H1 (cell line): ENCODE measurements at regions not wholly inside any gene's neighbourhood (a gene's known extent, or its start where the extent isn't known, plus 50 kb on each side); places are given as distances from the start of the nearest gene placed in this dataset.

Source experiments
- CTCF ChIA-PET: fragments of 300-600 bp; sonication (Branson Sonifier 250); formaldehyde crosslinking; loops from one replicate; lab custom pipeline; 2021; ENCODE audit not compliant: partially characterized antibody; lab: Charles Lee
- POLR2A ChIA-PET: fragments of 300-600 bp; sonication (Branson Sonifier 250); formaldehyde crosslinking; loops from one replicate; lab custom pipeline; 2021; ENCODE audit warnings: inconsistent platforms; ENCODE audit not compliant: partially characterized antibody; lab: Charles Lee
- DNase-seq, 2 experiments: peaks; one replicate each; pipeline versions ENCODE4 v3.0.0 to v3.0.0-alpha.2; 2010 to 2022; ENCODE audit warnings: low spot score in 2 of 2, low read depth in 1 of 2, mixed read lengths in 1 of 2
- FAIRE-seq: peaks from 2 replicates; lab custom pipeline; 2011; peaks lifted over from hg19 to GRCh38; lab: Jason Lieb, UNC
- H2AFZ ChIP-seq: 2 replicates; pipeline ENCODE4 v1.8.1; 2012; ENCODE audit warnings: low read length, inconsistent platforms
- H2AK5ac ChIP-seq: 2 replicates; pipeline ENCODE4 v1.6.1; 2013; ENCODE audit warnings: low read depth, low read length
- H2BK120ac ChIP-seq: replicated peaks from 2 replicates; pipeline ENCODE3; 2013; ENCODE audit warnings: low read depth, low read length, inconsistent platforms
- H2BK12ac ChIP-seq: 2 replicates; pipeline ENCODE4 v1.6.1; 2013; ENCODE audit warnings: low read depth, low read length
- H2BK15ac ChIP-seq: 2 replicates; pipeline ENCODE4 v1.6.1; 2013; ENCODE audit warnings: low read length
- H2BK20ac ChIP-seq: 2 replicates; pipeline ENCODE4 v1.6.1; 2013; ENCODE audit warnings: low read length
- H2BK5ac ChIP-seq: 2 replicates; pipeline ENCODE4 v1.6.1; 2013; ENCODE audit warnings: low read depth, low read length
- H3K14ac ChIP-seq: 2 replicates; pipeline ENCODE4 v1.6.1; 2013; ENCODE audit warnings: inconsistent platforms; ENCODE audit not compliant: insufficient read length
- H3K18ac ChIP-seq: 2 replicates; pipeline ENCODE4 v1.6.1; 2013; ENCODE audit warnings: low read length; ENCODE audit errors: extremely low read depth
- H3K23ac ChIP-seq: 2 replicates; pipeline ENCODE4 v1.6.1; 2013; ENCODE audit warnings: inconsistent platforms; ENCODE audit not compliant: insufficient read length
- H3K23me2 ChIP-seq: 2 replicates; pipeline ENCODE4 v1.6.1; 2013; ENCODE audit warnings: low read depth, low read length
- H3K27ac ChIP-seq: 2 replicates; pipeline ENCODE4 v1.6.1; 2011; ENCODE audit warnings: low read depth, low read length, inconsistent platforms
- H3K27me3 ChIP-seq, 4 experiments: replicated peaks in 1 of 4; 1 replicate in 1 of 4; 2 replicates in 3 of 4; pipeline versions ENCODE4 v1.6.1 to v1.8.1; 2011 to 2013; ENCODE audit warnings: low read length in 3 of 4, mild to moderate bottlenecking in 3 of 4, inconsistent platforms in 2 of 4, mixed read lengths in 2 of 4, moderate library complexity in 1 of 4; ENCODE audit not compliant: control insufficient read depth in 3 of 4, insufficient read depth in 3 of 4; ENCODE audit errors: extremely low read depth in 1 of 4
- H3K36me3 ChIP-seq, 4 experiments: 2 replicates each; pipeline versions ENCODE4 v1.6.1 to v1.8.1; 2011 to 2013; ENCODE audit warnings: mild to moderate bottlenecking in 4 of 4, low read length in 3 of 4, moderate library complexity in 2 of 4, control low read depth in 1 of 4, inconsistent platforms in 1 of 4; ENCODE audit not compliant: insufficient read depth in 4 of 4, control insufficient read depth in 2 of 4
- H3K4ac ChIP-seq: replicated peaks from 2 replicates; pipeline ENCODE3; 2013; ENCODE audit warnings: low read length, low read depth, mixed read lengths, inconsistent platforms; ENCODE audit not compliant: insufficient read length
- H3K4me1 ChIP-seq, 4 experiments: replicated peaks in 1 of 4; 1 replicate in 1 of 4; 2 replicates in 3 of 4; pipeline versions ENCODE4 v1.6.1 to v1.8.1; 2011 to 2013; ENCODE audit warnings: low read length in 3 of 4, inconsistent platforms in 2 of 4, mixed read lengths in 1 of 4; ENCODE audit not compliant: insufficient read depth in 4 of 4, control insufficient read depth in 3 of 4
- H3K4me2 ChIP-seq, 2 experiments: 2 replicates each; pipeline versions ENCODE4 v1.6.1 to v1.8.1; 2011 to 2013; ENCODE audit warnings: low read depth in 2 of 2, low read length in 2 of 2, control low read depth in 1 of 2, inconsistent platforms in 1 of 2, mild to moderate bottlenecking in 1 of 2; ENCODE audit not compliant: insufficient read depth in 1 of 2
- H3K4me3 ChIP-seq, 4 experiments: fragments of 200-600, 300-600 bp in 1 of 4; sonication (generic), shearing (Covaris generic), sonication (Bioruptor Twin) in 1 of 4; 2 replicates each; pipeline versions ENCODE4 v1.5.1 to v1.8.1; 2011 to 2016; ENCODE audit warnings: low read length in 4 of 4, low read depth in 3 of 4, control low read depth in 2 of 4, inconsistent platforms in 2 of 4, mild to moderate bottlenecking in 2 of 4, mixed read lengths in 1 of 4, moderate library complexity in 1 of 4; ENCODE audit not compliant: insufficient read depth in 2 of 4; ENCODE audit errors: extremely low read depth in 1 of 4
- H3K56ac ChIP-seq: replicated peaks from 2 replicates; pipeline ENCODE3; 2013; ENCODE audit warnings: low read depth, mild to moderate bottlenecking, mixed read lengths, low read length, inconsistent platforms; ENCODE audit not compliant: insufficient read length
- H3K79me1 ChIP-seq: 2 replicates; pipeline ENCODE4 v1.6.1; 2013; ENCODE audit warnings: low read depth, low read length, control low read depth
- H3K79me2 ChIP-seq, 2 experiments: 2 replicates each; pipeline versions ENCODE4 v1.6.1 to v1.8.1; 2012 to 2013; ENCODE audit warnings: low read length in 2 of 2, mild to moderate bottlenecking in 2 of 2, inconsistent platforms in 1 of 2; ENCODE audit not compliant: insufficient read depth in 2 of 2, control insufficient read depth in 1 of 2
- H3K9ac ChIP-seq, 4 experiments: replicated peaks in 1 of 4; 1 replicate in 1 of 4; 2 replicates in 3 of 4; pipeline versions ENCODE4 v1.6.1 to v1.8.1; 2011 to 2013; ENCODE audit warnings: low read depth in 3 of 4, low read length in 3 of 4, control low read depth in 2 of 4, mild to moderate bottlenecking in 2 of 4, moderate library complexity in 2 of 4, inconsistent platforms in 1 of 4; ENCODE audit errors: extremely low read depth in 1 of 4
- H3K9me3 ChIP-seq, 2 experiments: 2 replicates each; pipeline versions ENCODE4 v1.6.1 to v1.8.1; 2012 to 2013; ENCODE audit warnings: mild to moderate bottlenecking in 2 of 2, moderate library complexity in 2 of 2, control low read depth in 1 of 2, inconsistent platforms in 1 of 2, low read depth in 1 of 2, low read length in 1 of 2, mixed read lengths in 1 of 2; ENCODE audit not compliant: insufficient read depth in 2 of 2
- H4K20me1 ChIP-seq, 2 experiments: replicated peaks in 1 of 2; 2 replicates each; pipeline versions ENCODE3 to v1.8.1; 2011 to 2013; ENCODE audit warnings: inconsistent platforms in 2 of 2, low read length in 2 of 2, mild to moderate bottlenecking in 1 of 2; ENCODE audit not compliant: insufficient read depth in 2 of 2, control insufficient read depth in 1 of 2
- H4K5ac ChIP-seq: 2 replicates; pipeline ENCODE4 v1.6.1; 2013; ENCODE audit warnings: low read length, low read depth, mixed read lengths, inconsistent platforms; ENCODE audit not compliant: insufficient read length
- H4K8ac ChIP-seq: 2 replicates; pipeline ENCODE4 v1.8.0; 2013; ENCODE audit warnings: mild to moderate bottlenecking, moderate library complexity, low read length, inconsistent platforms; ENCODE audit not compliant: insufficient read depth; ENCODE audit errors: extremely low read depth
- H4K91ac ChIP-seq: replicated peaks from 2 replicates; pipeline ENCODE3; 2013; ENCODE audit warnings: low read length, mixed read lengths, inconsistent platforms; ENCODE audit not compliant: insufficient read length
- CEBPB ChIP-seq: IDR thresholded peaks from 2 replicates; pipeline ENCODE4 v1.6.1; 2012; ENCODE audit warnings: low read depth, low read length
- POU5F1 ChIP-seq: IDR thresholded peaks from 2 replicates; pipeline ENCODE4 v1.6.1; 2011; ENCODE audit warnings: low read depth, mild to moderate bottlenecking, low read length, moderate library complexity
- WGBS, 2 experiments: shearing (Covaris generic) in 1 of 2; methylation state at CpG; one replicate each; pipeline versions ENCODE4 v1.1.6 to v1.1.7; 2013 to 2015; ENCODE audit warnings: low lambda C conversion rate in 2 of 2, mixed read lengths in 2 of 2, inconsistent platforms in 1 of 2, low coverage in 1 of 2, missing lambda C conversion rate in 1 of 2; ENCODE audit not compliant: insufficient replicate concordance in 2 of 2, insufficient coverage in 1 of 2, insufficient read length in 1 of 2; ENCODE audit errors: extremely low coverage in 1 of 2, missing lambda C conversion rate in 1 of 2; 5-methylcytosine and 5-hydroxymethylcytosine counted together

DNA sequence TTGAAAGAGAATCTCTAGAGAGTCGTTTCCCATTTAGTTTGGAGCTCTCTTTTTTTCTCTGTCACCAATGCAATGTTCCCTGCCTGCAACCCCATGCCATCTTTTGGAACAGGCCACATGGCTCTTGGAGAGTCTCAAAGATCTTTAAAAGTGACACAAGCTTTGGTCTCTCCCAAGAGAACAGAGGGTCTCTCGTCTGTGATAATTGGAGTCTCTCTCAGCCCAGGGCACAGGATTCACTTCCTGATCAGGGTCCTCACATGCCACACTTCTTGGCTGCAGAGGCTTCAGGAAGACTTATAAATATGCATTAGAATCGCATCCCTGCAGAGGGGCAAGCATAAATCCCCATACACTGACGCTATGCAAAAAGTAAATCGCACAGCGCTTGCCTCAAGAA, 240.5 kb downstream of the IRS2 start:
- 34% methylated on average over 6 of the region's 6 CpGs; no CpG with 5 or more reads in 1 of the 2 experiments for WGBS, 2 experiments
- Histone ChIP-seq H4K5ac (no peak overlapping the region), H2BK5ac (no peak overlapping the region), H3K9ac (no peak overlapping the region), H3K27me3 (no peaks in the 10 kb centered on the region), H3K36me3 (no peaks in the 10 kb centered on the region), H3K4me1 (peaks cover 0 to 8% (median 7%) of the 10 kb centered on the region in 4 experiments; a peak in 3 of 7 replicates), H2BK120ac (no peak overlapping the region), H4K20me1 (no peaks in the 10 kb centered on the region), H3K14ac (no peak overlapping the region), H3K23ac (no peak overlapping the region), H3K23me2 (no peaks in the 10 kb centered on the region), H2BK15ac (no peak overlapping the region), H2BK20ac (no peak overlapping the region), H2AK5ac (no peak overlapping the region), H3K4me3 (peak overlapping the region in 1 of 4 experiments; percentile 29; a peak in 1 of 8 replicates), H2BK12ac (no peak overlapping the region), H3K56ac (no peak overlapping the region), H3K4ac (no peak overlapping the region), H3K79me2 (no peaks in the 10 kb centered on the region), H3K18ac (no peak overlapping the region), H4K8ac (no peak overlapping the region), H3K27ac (no peak overlapping the region), H2AFZ (peak overlapping the region; percentile 85), H3K9me3 (no peaks in the 10 kb centered on the region; a peak in 1 of 4 replicates), H3K79me1 (no peaks in the 10 kb centered on the region), H4K91ac (no peak overlapping the region), H3K4me2 (peak overlapping the region; percentile 31 to 40)
- DNase-seq (no peak), FAIRE-seq (peak; percentile 28)
- POLR2A ChIA-PET: no interaction called here
- CTCF ChIA-PET: interaction anchor here (0.7 kb wide), 1 partner anchor 585 kb away, joined by 4 read pairs; no protein-coding TSS in a partner anchor
- TF ChIP-seq CEBPB (no peak), POU5F1 (0 out of 2 replicates have a peak, but pooled peaks have one; percentile 30)
